SK-N-SH (cell line): ENCODE measurements at regions not wholly inside any gene's neighbourhood (a gene's known extent, or its start where the extent isn't known, plus 50 kb on each side); places are given as distances from the start of the nearest gene placed in this dataset.

ENCODE experiments used
- CTCF ChIA-PET: fragments of 300-600, 350-600 bp; formaldehyde crosslinking; extraction: SDS; loops from one replicate; lab custom pipeline; 2021; lab: Yijun Ruan, JAX
- POLR2A ChIA-PET: fragments of 350-600 bp; sonication (Branson Sonifier 250); formaldehyde crosslinking; extraction: SDS; loops from one replicate; lab custom pipeline; 2020; ENCODE audit warnings: antibody characterized with exemption, inconsistent platforms; lab: Yijun Ruan, JAX
- DNase-seq: peaks from one replicate; pipeline ENCODE4 v3.0.0; 2012
- H2AFZ ChIP-seq: fragments of 200-600 bp; sonication (generic); 2 replicates; pipeline ENCODE4 v1.8.1; 2016; ENCODE audit warnings: antibody characterized with exemption, mild to moderate bottlenecking, low read depth
- H3F3A ChIP-seq: fragments of 200-600 bp; sonication (generic); replicated peaks from 2 replicates; pipeline ENCODE3; 2016; ENCODE audit warnings: antibody characterized with exemption, mild to moderate bottlenecking; ENCODE audit not compliant: insufficient read depth
- H3K27ac ChIP-seq, 2 experiments: fragments of 200-500 bp in 1 of 2; fragments of 200-600 bp in 1 of 2; sonication (Bioruptor generic) in 1 of 2; sonication (generic), shearing (Covaris generic) in 1 of 2; 2 replicates each; pipeline versions ENCODE4 v1.5.1 to v1.6.1; 2014 to 2016; ENCODE audit warnings: low read depth in 2 of 2, inconsistent platforms in 1 of 2, low read length in 1 of 2, mild to moderate bottlenecking in 1 of 2, mixed read lengths in 1 of 2
- H3K27me3 ChIP-seq: fragments of 200-600 bp; sonication (generic), shearing (Covaris generic); 2 replicates; pipeline ENCODE4 v1.6.1; 2016; ENCODE audit warnings: mixed run types; ENCODE audit not compliant: insufficient read depth
- H3K36me3 ChIP-seq, 2 experiments: fragments of 200-500 bp in 1 of 2; fragments of 200-600 bp in 1 of 2; sonication (Bioruptor generic) in 1 of 2; sonication (generic) in 1 of 2; replicated peaks in 1 of 2; 2 replicates each; pipeline versions ENCODE3 to v1.5.1; 2014 to 2016; ENCODE audit warnings: low read length in 1 of 2, mild to moderate bottlenecking in 1 of 2; ENCODE audit not compliant: insufficient read depth in 2 of 2, control insufficient read depth in 1 of 2
- H3K4me1 ChIP-seq, 2 experiments: fragments of 200-500 bp in 1 of 2; fragments of 200-600 bp in 1 of 2; sonication (Bioruptor generic) in 1 of 2; sonication (generic), shearing (Covaris generic) in 1 of 2; 2 replicates each; pipeline versions ENCODE4 v1.5.1 to v1.6.1; 2014 to 2016; ENCODE audit warnings: low read depth in 1 of 2, low read length in 1 of 2, mixed run types in 1 of 2; ENCODE audit not compliant: insufficient read depth in 2 of 2, control insufficient read depth in 1 of 2
- H3K4me2 ChIP-seq: fragments of 200-600 bp; sonication (generic), shearing (Covaris generic); 2 replicates; pipeline ENCODE4 v1.6.1; 2017; ENCODE audit warnings: mixed run types
- H3K4me3 ChIP-seq, 2 experiments: fragments of 200-500 bp in 1 of 2; fragments of 200-600 bp in 1 of 2; sonication (Bioruptor generic) in 1 of 2; sonication (generic), shearing (Covaris generic) in 1 of 2; 2 replicates each; pipeline versions ENCODE4 v1.5.1 to v1.8.1; 2014 to 2016; ENCODE audit warnings: low read depth in 2 of 2, inconsistent platforms in 1 of 2, low read length in 1 of 2, mild to moderate bottlenecking in 1 of 2, mixed read lengths in 1 of 2, moderate library complexity in 1 of 2
- H3K79me2 ChIP-seq: fragments of 200-600 bp; sonication (generic); 2 replicates; pipeline ENCODE4 v1.8.1; 2017; ENCODE audit warnings: mild to moderate bottlenecking; ENCODE audit not compliant: insufficient read depth
- H3K9ac ChIP-seq: fragments of 200-600 bp; sonication (generic); 2 replicates; pipeline ENCODE4 v1.6.1; 2017; ENCODE audit warnings: mixed run types
- H3K9me2 ChIP-seq: fragments of 200-600 bp; sonication (generic); 2 replicates; pipeline ENCODE4 v1.6.1; 2017; ENCODE audit warnings: mixed run types
- H3K9me3 ChIP-seq: fragments of 200-600 bp; sonication (generic); 2 replicates; pipeline ENCODE4 v1.6.1; 2017; ENCODE audit warnings: mixed run types, mild to moderate bottlenecking, moderate library complexity
- H4K20me1 ChIP-seq: fragments of 200-600 bp; sonication (generic); 2 replicates; pipeline ENCODE4 v1.6.1; 2017; ENCODE audit warnings: mild to moderate bottlenecking, mixed run types; ENCODE audit not compliant: insufficient read depth
- CHD2 ChIP-seq: fragments of 150-350 bp; IDR thresholded peaks from 2 replicates; pipeline ENCODE4 v1.6.1; 2018; ENCODE audit warnings: low read length; ENCODE audit not compliant: partially characterized antibody
- EZH2phosphoT487 ChIP-seq: fragments of 200-600 bp; sonication (generic); IDR thresholded peaks from 2 replicates; pipeline ENCODE4 v1.6.1; 2017; ENCODE audit warnings: low read depth, mixed run types, mild to moderate bottlenecking, antibody characterized with exemption, moderate library complexity, borderline replicate concordance
- FOSL2 ChIP-seq: IDR thresholded peaks from 2 replicates; pipeline ENCODE4 v1.4.0; 2012; ENCODE audit warnings: low read depth, mild to moderate bottlenecking, moderate library complexity, borderline replicate concordance
- FOXM1 ChIP-seq: IDR thresholded peaks from 2 replicates; pipeline ENCODE4 v1.4.0; 2012; ENCODE audit warnings: low read depth, mild to moderate bottlenecking
- GABPA ChIP-seq: IDR thresholded peaks from 2 replicates; pipeline ENCODE4 v1.4.0; 2012; ENCODE audit warnings: low read depth, mild to moderate bottlenecking
- GATA2 ChIP-seq: sonication (generic); formaldehyde crosslinking; IDR thresholded peaks from 2 replicates; pipeline ENCODE4 v1.5.0; 2020; ENCODE audit warnings: mild to moderate bottlenecking, missing genetic modification reagents
- JUND ChIP-seq: IDR thresholded peaks from 2 replicates; pipeline ENCODE4 v1.4.0; 2012
- MEF2A ChIP-seq: IDR thresholded peaks from 2 replicates; pipeline ENCODE4 v1.4.0; 2012; ENCODE audit warnings: low read depth, borderline replicate concordance
- NFIC ChIP-seq: IDR thresholded peaks from 2 replicates; pipeline ENCODE4 v1.4.0; 2012; ENCODE audit warnings: borderline replicate concordance
- POLR2AphosphoS5 ChIP-seq: IDR thresholded peaks from 2 replicates; pipeline ENCODE4 v1.6.1; 2012; ENCODE audit warnings: low read depth, low read length
- RCOR1 ChIP-seq: fragments of 150-350 bp; IDR thresholded peaks from 2 replicates; pipeline ENCODE4 v1.6.1; 2017; ENCODE audit warnings: antibody characterized with exemption, low read length
- WGBS: methylation state at CpG from one replicate; pipeline ENCODE4 v1.1.6; 2017; ENCODE audit warnings: low lambda C conversion rate; 5-methylcytosine and 5-hydroxymethylcytosine counted together
- TF ChIP-seq, protein P1 (sequence below): IDR thresholded peaks from 2 replicates; pipeline ENCODE4 v1.6.1; 2012; ENCODE audit warnings: mild to moderate bottlenecking, low read depth, low read length, moderate library complexity
- TF ChIP-seq, protein P2 (sequence below): IDR thresholded peaks from 2 replicates; pipeline ENCODE4; 2012
- TF ChIP-seq, protein P3 (sequence below): fragments of 200-600 bp; sonication (generic); IDR thresholded peaks from 2 replicates; pipeline ENCODE4 v1.6.1; 2017; ENCODE audit warnings: antibody characterized with exemption, mild to moderate bottlenecking, moderate library complexity
- TF ChIP-seq, protein P4 (sequence below): fragments of 150-350 bp; IDR thresholded peaks from 2 replicates; pipeline ENCODE4 v1.6.1; 2016; ENCODE audit warnings: mild to moderate bottlenecking, low read depth, low read length

DNA sequence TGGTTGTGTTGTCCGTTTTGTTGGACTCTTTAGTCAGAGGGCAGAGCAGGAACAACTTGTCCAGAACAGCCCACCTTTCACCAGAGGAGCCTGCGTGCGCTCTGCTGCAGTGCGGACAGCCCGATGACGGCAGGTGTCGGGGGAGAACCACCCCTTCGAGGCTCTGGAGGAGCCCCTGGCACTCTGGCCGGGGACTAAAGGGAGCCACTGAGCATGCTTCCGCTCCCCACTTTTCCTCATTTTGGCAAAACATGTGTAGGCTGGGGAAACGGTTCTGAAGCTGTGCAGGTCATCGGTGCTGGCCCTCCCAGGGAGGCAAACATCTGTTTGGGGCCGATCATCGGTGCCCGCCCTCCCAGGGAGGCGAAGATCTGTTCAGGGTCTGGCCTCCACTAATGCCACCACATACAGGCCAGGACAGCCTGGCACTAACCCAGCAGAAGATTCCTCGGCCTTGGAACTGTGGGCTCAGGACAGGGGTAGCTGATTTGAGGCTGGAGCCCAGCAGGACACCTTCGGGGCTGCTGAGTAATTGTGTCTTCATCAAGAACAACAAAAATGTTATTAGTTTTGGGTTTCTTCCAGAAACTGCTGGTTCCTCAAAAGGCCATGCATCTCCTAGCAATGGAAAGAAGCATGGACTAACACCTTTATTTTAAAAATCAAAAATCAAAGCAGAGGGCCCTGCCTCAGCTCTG, 124.4 kb upstream of the TCERG1L start:
- POLR2A ChIA-PET, result no interaction called here
- WGBS, result 34% methylated on average over 11 of the region's 18 CpGs
- no peaks in the 10 kb centered on the region for H3K79me2 ChIP-seq
- TF ChIP-seq CHD2 (no peak), MEF2A (no peak), GATA2 (CRISPR knock-in tag) (no peak), JUND (no peak), RCOR1 (no peak), FOXM1 (no peak), POLR2AphosphoS5 (no peak), EZH2phosphoT487 (no peak), FOSL2 (no peak), GABPA (no peak), NFIC (no peak)
- TF ChIP-seq, protein P1, sequence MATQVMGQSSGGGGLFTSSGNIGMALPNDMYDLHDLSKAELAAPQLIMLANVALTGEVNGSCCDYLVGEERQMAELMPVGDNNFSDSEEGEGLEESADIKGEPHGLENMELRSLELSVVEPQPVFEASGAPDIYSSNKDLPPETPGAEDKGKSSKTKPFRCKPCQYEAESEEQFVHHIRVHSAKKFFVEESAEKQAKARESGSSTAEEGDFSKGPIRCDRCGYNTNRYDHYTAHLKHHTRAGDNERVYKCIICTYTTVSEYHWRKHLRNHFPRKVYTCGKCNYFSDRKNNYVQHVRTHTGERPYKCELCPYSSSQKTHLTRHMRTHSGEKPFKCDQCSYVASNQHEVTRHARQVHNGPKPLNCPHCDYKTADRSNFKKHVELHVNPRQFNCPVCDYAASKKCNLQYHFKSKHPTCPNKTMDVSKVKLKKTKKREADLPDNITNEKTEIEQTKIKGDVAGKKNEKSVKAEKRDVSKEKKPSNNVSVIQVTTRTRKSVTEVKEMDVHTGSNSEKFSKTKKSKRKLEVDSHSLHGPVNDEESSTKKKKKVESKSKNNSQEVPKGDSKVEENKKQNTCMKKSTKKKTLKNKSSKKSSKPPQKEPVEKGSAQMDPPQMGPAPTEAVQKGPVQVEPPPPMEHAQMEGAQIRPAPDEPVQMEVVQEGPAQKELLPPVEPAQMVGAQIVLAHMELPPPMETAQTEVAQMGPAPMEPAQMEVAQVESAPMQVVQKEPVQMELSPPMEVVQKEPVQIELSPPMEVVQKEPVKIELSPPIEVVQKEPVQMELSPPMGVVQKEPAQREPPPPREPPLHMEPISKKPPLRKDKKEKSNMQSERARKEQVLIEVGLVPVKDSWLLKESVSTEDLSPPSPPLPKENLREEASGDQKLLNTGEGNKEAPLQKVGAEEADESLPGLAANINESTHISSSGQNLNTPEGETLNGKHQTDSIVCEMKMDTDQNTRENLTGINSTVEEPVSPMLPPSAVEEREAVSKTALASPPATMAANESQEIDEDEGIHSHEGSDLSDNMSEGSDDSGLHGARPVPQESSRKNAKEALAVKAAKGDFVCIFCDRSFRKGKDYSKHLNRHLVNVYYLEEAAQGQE, result no peak
- TF ChIP-seq, protein P2, sequence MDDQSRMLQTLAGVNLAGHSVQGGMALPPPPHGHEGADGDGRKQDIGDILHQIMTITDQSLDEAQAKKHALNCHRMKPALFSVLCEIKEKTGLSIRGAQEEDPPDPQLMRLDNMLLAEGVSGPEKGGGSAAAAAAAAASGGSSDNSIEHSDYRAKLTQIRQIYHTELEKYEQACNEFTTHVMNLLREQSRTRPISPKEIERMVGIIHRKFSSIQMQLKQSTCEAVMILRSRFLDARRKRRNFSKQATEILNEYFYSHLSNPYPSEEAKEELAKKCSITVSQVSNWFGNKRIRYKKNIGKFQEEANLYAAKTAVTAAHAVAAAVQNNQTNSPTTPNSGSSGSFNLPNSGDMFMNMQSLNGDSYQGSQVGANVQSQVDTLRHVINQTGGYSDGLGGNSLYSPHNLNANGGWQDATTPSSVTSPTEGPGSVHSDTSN, result no peak
- TF ChIP-seq, protein P3, sequence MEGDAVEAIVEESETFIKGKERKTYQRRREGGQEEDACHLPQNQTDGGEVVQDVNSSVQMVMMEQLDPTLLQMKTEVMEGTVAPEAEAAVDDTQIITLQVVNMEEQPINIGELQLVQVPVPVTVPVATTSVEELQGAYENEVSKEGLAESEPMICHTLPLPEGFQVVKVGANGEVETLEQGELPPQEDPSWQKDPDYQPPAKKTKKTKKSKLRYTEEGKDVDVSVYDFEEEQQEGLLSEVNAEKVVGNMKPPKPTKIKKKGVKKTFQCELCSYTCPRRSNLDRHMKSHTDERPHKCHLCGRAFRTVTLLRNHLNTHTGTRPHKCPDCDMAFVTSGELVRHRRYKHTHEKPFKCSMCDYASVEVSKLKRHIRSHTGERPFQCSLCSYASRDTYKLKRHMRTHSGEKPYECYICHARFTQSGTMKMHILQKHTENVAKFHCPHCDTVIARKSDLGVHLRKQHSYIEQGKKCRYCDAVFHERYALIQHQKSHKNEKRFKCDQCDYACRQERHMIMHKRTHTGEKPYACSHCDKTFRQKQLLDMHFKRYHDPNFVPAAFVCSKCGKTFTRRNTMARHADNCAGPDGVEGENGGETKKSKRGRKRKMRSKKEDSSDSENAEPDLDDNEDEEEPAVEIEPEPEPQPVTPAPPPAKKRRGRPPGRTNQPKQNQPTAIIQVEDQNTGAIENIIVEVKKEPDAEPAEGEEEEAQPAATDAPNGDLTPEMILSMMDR, result no peak
- TF ChIP-seq, protein P4, sequence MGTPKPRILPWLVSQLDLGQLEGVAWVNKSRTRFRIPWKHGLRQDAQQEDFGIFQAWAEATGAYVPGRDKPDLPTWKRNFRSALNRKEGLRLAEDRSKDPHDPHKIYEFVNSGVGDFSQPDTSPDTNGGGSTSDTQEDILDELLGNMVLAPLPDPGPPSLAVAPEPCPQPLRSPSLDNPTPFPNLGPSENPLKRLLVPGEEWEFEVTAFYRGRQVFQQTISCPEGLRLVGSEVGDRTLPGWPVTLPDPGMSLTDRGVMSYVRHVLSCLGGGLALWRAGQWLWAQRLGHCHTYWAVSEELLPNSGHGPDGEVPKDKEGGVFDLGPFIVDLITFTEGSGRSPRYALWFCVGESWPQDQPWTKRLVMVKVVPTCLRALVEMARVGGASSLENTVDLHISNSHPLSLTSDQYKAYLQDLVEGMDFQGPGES, result no peak
- no peaks in the 10 kb centered on the region for H4K20me1 ChIP-seq
- no peak overlapping the region for H2AFZ ChIP-seq
- CTCF ChIA-PET, result interaction anchor here (7.7 kb wide), 1 partner anchor 17 kb away, joined by 52 read pairs; no protein-coding TSS in a partner anchor
- no peak overlapping the region for H3K27ac ChIP-seq
- no peaks in the 10 kb centered on the region for H3K9me3 ChIP-seq
- DNase-seq, result no peak
- H3K36me3 ChIP-seq, result no peaks in the 10 kb centered on the region
- H3K4me2 ChIP-seq, result no peak overlapping the region
- no peaks in the 10 kb centered on the region for H3K27me3 ChIP-seq
- H3K9me2 ChIP-seq, result no peaks in the 10 kb centered on the region
- no peak overlapping the region for H3K9ac ChIP-seq
- no peak overlapping the region for H3K4me3 ChIP-seq
- H3K4me1 ChIP-seq, result peaks cover 0 to 15% of the 10 kb centered on the region in 2 experiments; a peak in 2 of 4 replicates
- no peaks in the 10 kb centered on the region for H3F3A ChIP-seq
